Activated CD4-positive, CD25-positive, alpha-beta regulatory T cell treated with anti-CD3 and anti-CD28 coated beads, Interleukin-2, amount 50 U/mL, for 16 hours (primary cell): ENCODE measurements at regions not wholly inside any gene's neighbourhood (a gene's known extent, or its start where the extent isn't known, plus 50 kb on each side); places are given as distances from the start of the nearest gene placed in this dataset.
"Not testable (repeated sequence)": the region's sequence is repeated elsewhere in the genome, so short reads cannot be mapped to it uniquely, and the experiment has no call there.

Experiments
- DNase-seq: peaks from one replicate; pipeline ENCODE4 v3.0.0-alpha.2; 2020; ENCODE audit warnings: low read depth, low spot score

DNA sequence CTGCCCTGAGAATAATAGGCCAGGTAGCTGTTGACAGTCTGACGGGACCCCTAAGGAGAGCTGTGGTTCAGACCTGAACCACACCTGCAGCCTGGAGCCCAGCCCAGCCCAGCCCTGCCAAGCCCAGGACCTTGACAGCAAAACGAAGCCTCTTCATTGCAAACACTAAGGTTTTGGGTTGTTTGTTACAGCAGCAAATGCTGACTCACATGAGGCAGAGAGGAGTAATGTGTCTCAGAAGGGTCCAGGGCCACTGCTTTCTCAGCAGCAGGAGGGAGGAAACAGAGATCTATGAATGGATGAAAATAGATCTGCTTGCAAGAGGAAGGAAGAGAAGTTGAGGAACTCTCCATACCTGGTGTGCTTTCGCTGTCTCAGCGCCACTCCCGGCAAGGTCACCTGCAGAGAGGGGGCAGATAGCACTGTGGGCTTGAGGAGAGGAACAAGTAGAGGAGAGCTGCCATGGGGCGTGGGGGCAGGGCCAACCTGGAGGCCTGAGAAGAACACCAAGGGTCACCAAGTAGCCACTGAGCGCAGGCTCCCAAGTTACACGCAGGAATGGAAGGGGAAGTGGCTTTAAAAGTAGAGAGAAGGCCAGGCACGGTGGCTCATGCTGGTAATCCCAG is 127.2 kb downstream of the ZNF281 start:
- no peak for DNase-seq

- no peak for DNase-seq
Observed at GRCh38 chr1:200281201-200281835, 128.5 kb downstream of the ZNF281 start.

DNA sequence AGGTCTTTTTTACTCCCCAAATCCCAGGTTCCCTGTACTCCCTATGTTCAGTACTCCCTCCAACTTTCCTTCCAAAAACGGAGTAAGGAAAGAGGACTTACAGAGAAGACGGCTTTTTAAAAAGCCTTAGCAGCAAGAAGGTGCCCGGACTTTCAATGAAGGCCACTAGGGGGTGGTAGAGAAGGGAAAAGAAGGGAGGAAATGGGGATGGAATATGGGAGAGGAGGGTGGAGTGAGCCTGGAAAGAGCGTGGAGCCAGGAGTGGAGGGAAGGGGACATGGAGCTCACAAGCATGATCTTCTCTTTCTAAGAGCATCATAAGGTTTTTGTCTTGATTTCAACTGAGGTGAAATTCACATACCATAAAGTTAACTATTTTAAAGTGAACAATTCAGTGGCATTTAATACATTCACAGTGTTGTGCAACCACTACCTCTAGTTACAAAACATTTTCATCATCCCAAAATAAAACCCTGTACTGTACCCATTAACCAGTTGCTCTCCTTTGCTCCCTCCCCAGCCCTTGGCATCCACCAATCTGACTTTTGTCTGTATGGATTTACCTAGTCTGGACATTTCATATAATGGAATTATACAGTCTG is 129.9 kb downstream of the ZNF281 start:
- no peak for DNase-seq

- DNase-seq, result no peak
Observed at GRCh38 chr1:200275816-200276453, 133.9 kb downstream of the ZNF281 start.

GRCh38 chr1:200275415-200275814 is 134.4 kb downstream of the ZNF281 start:
- no peak for DNase-seq

DNA sequence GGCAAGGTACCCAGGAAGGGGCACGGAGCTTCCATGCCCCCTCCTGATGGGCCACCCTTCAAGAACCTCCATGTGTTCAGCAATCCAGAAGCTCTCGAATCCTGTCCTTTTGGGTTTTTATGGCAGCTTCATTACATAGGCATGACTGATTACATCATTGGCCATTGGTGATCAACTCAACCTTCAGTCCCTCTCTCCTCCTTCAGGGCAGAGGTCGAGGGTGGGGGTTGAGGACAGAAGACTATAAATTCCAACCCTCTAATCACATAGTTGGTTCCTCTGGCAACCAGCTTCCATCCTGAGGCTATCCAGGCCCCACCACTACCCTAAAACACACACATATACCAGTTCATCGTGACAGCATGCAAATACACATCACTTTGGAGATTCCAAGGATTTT is 135.7 kb downstream of the ZNF281 start:
- DNase-seq, result no peak

- DNase-seq, result no peak
Observed at GRCh38 chr1:200272481-200273068, 137.3 kb downstream of the ZNF281 start.

GRCh38 chr1:200269256-200269655 is 140.6 kb downstream of the ZNF281 start:
- no peak for DNase-seq

GRCh38 chr1:200267937-200268336 is 141.9 kb downstream of the ZNF281 start:
- DNase-seq, result no peak

DNA sequence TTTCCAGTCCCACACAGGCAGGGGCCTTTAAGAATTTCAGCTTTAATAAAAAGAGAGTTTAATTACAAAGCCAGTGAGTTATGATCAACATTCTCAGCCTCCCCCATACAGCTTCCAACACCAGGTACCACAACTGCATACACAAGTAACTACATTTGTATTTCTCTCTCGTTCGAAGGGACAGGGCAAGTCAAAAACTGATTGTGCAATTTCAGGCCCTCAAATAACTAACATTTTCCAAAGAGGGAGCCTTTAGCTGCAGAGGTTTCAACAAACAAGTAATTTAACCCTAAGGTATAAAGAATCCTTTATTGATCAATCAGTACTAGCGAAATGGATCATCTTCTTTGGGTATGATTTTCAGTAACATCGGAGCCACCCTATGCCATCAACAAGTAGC is 142.4 kb downstream of the ZNF281 start:
- no peak for DNase-seq

GRCh38 chr1:200266871-200267270 is 143.0 kb downstream of the ZNF281 start:
- DNase-seq, result no peak

- no peak for DNase-seq
Observed at GRCh38 chr1:200265881-200266280, 144.0 kb downstream of the ZNF281 start.

DNA sequence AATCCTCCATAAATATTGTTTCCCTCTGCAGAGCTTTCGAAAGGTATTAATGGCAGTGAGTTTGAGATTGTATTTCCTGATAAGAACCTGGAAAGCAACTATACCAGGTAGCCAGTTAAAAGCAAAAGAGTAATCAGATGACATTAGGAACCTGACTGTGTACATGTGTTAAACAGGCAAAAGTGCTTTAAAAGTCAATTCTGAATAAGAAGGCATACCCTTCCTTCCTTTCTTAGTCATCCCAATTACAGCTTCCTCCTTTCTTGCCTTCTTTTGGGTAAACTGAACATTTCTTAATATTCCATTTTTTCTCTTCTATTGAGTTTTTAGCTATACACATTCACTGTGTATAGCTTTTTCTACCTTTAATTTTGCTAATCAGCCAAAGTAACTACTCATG is 144.7 kb downstream of the ZNF281 start:
- DNase-seq, result no peak

DNA sequence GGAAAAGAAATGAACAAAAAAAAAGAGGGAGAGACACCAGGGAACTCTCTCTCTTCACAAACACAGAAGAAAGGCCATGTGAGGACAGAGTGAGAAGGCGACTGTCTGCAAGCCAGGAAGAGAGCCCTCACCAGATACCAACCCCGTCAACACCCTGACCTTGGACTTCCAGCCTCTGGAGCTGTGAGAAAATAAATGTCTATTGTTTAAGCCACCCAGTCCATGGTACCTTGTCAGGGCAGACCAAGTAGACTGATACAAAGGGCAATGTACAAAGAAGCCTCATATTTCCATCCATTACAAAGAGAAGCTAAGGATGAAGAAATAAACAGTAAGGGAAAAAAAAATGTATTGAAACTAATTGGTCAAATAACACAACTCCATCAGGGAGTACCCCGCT is 146.6 kb downstream of the ZNF281 start:
- no peak for DNase-seq

DNA sequence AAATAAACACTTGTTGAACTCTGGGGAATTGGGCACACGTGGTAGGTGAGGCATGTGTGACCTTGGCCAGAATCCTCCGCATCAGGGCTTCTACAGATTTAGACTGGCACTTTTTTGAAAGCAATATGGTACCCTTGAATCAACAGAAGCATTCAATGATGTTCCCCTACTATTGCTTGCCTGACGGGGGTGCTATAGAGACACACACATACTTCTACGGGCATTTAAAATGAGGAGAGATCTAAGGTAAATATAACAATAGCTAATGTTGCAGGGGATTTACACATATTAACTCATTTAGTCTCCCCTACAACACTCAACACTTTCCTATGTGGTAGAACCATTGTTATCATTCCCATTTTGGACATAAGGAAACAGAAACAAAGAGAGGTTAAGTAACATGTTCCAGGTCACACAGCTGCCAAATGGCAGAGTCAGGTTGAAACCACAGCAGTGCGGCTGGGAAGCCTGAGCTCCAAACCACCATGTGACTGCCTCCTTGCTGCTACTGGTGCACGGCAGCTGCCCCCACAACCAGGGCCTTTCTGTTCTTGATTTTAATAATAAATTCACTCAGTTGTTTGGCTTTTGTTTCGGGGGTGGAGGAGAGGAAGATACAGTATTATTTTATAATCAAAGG is 147.4 kb downstream of the ZNF281 start:
- DNase-seq, result no peak

GRCh38 chr1:200260597-200261335 is 149.1 kb downstream of the ZNF281 start:
- no peak for DNase-seq

- DNase-seq, result no peak
Observed at GRCh38 chr1:200258447-200259375, 151.1 kb downstream of the ZNF281 start.

GRCh38 chr1:200257235-200257634 is 152.6 kb downstream of the ZNF281 start:
- no peak for DNase-seq

GRCh38 chr1:200254602-200255001 is 155.2 kb downstream of the ZNF281 start:
- DNase-seq, result not testable (repeated sequence)
